ENCODE measurements at regions not wholly inside any gene's neighbourhood (a gene's known extent, or its start where the extent isn't known, plus 50 kb on each side); places are given as distances from the start of the nearest gene placed in this dataset.

DNA sequence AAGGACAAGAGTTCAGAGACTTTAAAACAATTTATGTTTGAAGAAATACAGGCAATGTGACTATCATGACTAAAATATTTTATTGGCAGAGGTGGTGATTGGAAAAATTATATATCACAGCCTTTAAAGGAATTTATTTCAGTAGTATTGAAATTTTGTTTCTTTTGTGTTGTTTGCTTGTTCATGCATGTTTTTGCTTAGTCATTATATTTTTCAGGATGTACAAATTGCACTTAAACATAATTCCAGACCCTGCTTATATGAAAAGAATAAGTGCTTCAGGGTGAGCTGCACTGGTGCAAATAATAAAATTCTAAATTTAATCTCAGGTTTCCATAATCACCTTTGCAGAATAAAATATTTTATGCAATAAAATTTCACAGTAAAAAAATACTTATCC, 283.3 kb downstream of the PPP1R3A start:
- Histone ChIP-seq H2AFZ (ENCODE audit: insufficient read depth, low read depth, low read length, poor library complexity, severe bottlenecking) (no peak overlapping the region), H3K27ac (ENCODE audit: low read depth in 1 of 2, low read length in 2 of 2) (no peak overlapping the region), H3K9me3 (replicated peaks in 1 of 2; ENCODE audit: control insufficient read depth in 1 of 2, insufficient read depth in 1 of 2, low read length in 2 of 2) (peaks cover under 1 to 3% of the 10 kb centered on the region in 2 donors), H4K20me1 (ENCODE audit: insufficient read depth, low read length) (no peaks in the 10 kb centered on the region), H3K79me2 (ENCODE audit: insufficient read depth, low read length) (no peaks in the 10 kb centered on the region), H3K4me2 (replicated peaks; ENCODE audit: extremely low read depth, low read length, poor library complexity, severe bottlenecking) (no peak overlapping the region), H3K4me3 (replicated peaks in 1 of 3; ENCODE audit: low read depth in 2 of 3, low read length in 3 of 3) (no peak overlapping the region), H3K9ac (ENCODE audit: insufficient read depth, low read length, poor library complexity, severe bottlenecking) (no peak overlapping the region), H3K27me3 (ENCODE audit: control insufficient read depth in 2 of 2, insufficient read depth in 2 of 2, low read length in 2 of 2) (no peaks in the 10 kb centered on the region), H3K36me3 (replicated peaks in 1 of 2; ENCODE audit: control insufficient read depth in 1 of 2, insufficient read depth in 2 of 2, low read length in 2 of 2) (no peaks in the 10 kb centered on the region), H3K4me1 (ENCODE audit: control insufficient read depth in 1 of 2, insufficient read depth in 2 of 2, low read length in 2 of 2) (no peaks in the 10 kb centered on the region)
- TF ChIP-seq, protein P1, sequence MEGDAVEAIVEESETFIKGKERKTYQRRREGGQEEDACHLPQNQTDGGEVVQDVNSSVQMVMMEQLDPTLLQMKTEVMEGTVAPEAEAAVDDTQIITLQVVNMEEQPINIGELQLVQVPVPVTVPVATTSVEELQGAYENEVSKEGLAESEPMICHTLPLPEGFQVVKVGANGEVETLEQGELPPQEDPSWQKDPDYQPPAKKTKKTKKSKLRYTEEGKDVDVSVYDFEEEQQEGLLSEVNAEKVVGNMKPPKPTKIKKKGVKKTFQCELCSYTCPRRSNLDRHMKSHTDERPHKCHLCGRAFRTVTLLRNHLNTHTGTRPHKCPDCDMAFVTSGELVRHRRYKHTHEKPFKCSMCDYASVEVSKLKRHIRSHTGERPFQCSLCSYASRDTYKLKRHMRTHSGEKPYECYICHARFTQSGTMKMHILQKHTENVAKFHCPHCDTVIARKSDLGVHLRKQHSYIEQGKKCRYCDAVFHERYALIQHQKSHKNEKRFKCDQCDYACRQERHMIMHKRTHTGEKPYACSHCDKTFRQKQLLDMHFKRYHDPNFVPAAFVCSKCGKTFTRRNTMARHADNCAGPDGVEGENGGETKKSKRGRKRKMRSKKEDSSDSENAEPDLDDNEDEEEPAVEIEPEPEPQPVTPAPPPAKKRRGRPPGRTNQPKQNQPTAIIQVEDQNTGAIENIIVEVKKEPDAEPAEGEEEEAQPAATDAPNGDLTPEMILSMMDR (IDR thresholded peaks at IDR 0.05), result no peak
- Mint-ChIP-seq H3K27ac (no peak overlapping the region), H3K9me3 (peaks cover 0 to 2% (median 0%) of the 10 kb centered on the region in 7 donors), H3K36me3 (no peaks in the 10 kb centered on the region), H3K4me3 (no peak overlapping the region), H3K27me3 (ENCODE audit: low read depth in 3 of 3) (no peaks in the 10 kb centered on the region), H3K4me1 (no peaks in the 10 kb centered on the region)
- no peak for DNase-seq
- intact Hi-C loops (cut with micrococcal nuclease), result no loop called here

DNA sequence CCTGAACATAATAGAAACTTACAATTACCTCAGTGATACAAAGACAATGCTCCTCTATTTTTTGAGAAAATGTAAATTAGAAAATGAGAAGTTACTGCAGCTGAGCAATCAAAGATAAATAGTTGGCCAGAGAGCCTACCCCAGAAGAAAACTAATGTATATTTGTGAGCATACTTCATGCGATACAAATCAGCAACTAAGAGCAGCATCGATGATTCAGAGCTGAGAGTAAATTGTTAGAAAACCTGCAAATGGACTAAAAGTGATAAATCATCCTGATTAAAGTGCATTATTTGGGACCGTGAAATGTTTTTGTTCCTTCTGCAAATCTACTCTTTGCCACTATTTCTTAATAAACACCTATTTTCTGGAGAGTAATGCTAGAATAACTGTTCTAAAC, 285.7 kb downstream of the PPP1R3A start:
- Histone ChIP-seq H3K4me3 (replicated peaks in 1 of 3; ENCODE audit: low read depth in 2 of 3, low read length in 3 of 3) (no peak overlapping the region), H3K4me1 (ENCODE audit: control insufficient read depth in 1 of 2, insufficient read depth in 2 of 2, low read length in 2 of 2) (no peaks in the 10 kb centered on the region), H3K9me3 (replicated peaks in 1 of 2; ENCODE audit: control insufficient read depth in 1 of 2, insufficient read depth in 1 of 2, low read length in 2 of 2) (no peaks in the 10 kb centered on the region), H3K27me3 (ENCODE audit: control insufficient read depth in 2 of 2, insufficient read depth in 2 of 2, low read length in 2 of 2) (no peaks in the 10 kb centered on the region), H2AFZ (ENCODE audit: insufficient read depth, low read depth, low read length, poor library complexity, severe bottlenecking) (no peak overlapping the region), H3K4me2 (replicated peaks; ENCODE audit: extremely low read depth, low read length, poor library complexity, severe bottlenecking) (no peak overlapping the region), H3K36me3 (replicated peaks in 1 of 2; ENCODE audit: control insufficient read depth in 1 of 2, insufficient read depth in 2 of 2, low read length in 2 of 2) (no peaks in the 10 kb centered on the region), H4K20me1 (ENCODE audit: insufficient read depth, low read length) (no peaks in the 10 kb centered on the region), H3K27ac (ENCODE audit: low read depth in 1 of 2, low read length in 2 of 2) (no peak overlapping the region), H3K79me2 (ENCODE audit: insufficient read depth, low read length) (no peaks in the 10 kb centered on the region), H3K9ac (ENCODE audit: insufficient read depth, low read length, poor library complexity, severe bottlenecking) (no peak overlapping the region)
- WGBS (ENCODE audit: insufficient coverage), result 85% methylated on average over 2 of the region's 3 CpGs
- intact Hi-C loops (cut with micrococcal nuclease), result no loop called here
- TF ChIP-seq, protein P1 (IDR thresholded peaks at IDR 0.05), result no peak
- Mint-ChIP-seq H3K4me3 (no peak overlapping the region), H3K4me1 (no peaks in the 10 kb centered on the region), H3K27me3 (ENCODE audit: low read depth in 3 of 3) (no peaks in the 10 kb centered on the region), H3K27ac (no peak overlapping the region), H3K9me3 (peaks cover 0 to 2% (median 0%) of the 10 kb centered on the region in 7 donors), H3K36me3 (no peaks in the 10 kb centered on the region)
- no peak for DNase-seq

All from CD14-positive monocyte (primary cell).